IMR-90 (cell line): ENCODE measurements at regions not wholly inside any gene's neighbourhood (a gene's known extent, or its start where the extent isn't known, plus 50 kb on each side); places are given as distances from the start of the nearest gene placed in this dataset.

Experiments
- ATAC-seq: fragments of 200-7000 bp; cut with Tn5 transposase; 2 replicates; pipeline ENCODE4 v1.9.1; 2020; ENCODE audit warnings: low read depth, mild to moderate bottlenecking, moderate library complexity
- BruUV-seq: library from RNA; stranded (reverse); fragments of 400-500 nt; replicated peaks from 2 replicates; lab custom pipeline; 2021; lab: Mats Ljungman, UMichigan
- CTCF ChIA-PET: fragments of 300-600 bp; formaldehyde crosslinking; extraction: SDS; loops from one replicate; lab custom pipeline; 2021; ENCODE audit warnings: antibody characterized with exemption; lab: Yijun Ruan, JAX
- POLR2A ChIA-PET: fragments of 300-600 bp; sonication (Branson Sonifier 250); formaldehyde crosslinking; loops from one replicate; lab custom pipeline; 2022; ENCODE audit warnings: antibody characterized with exemption; ENCODE audit not compliant: unreplicated experiment; lab: Charles Lee
- DNase-seq: peaks from one replicate; pipeline ENCODE4 v3.0.0; 2013
- H2AFZ ChIP-seq: replicated peaks from 2 replicates; pipeline ENCODE3; 2013; ENCODE audit warnings: low read length, mild to moderate bottlenecking; ENCODE audit not compliant: poor library complexity
- H2AK5ac ChIP-seq: 2 replicates; pipeline ENCODE4 v1.6.1; 2013; ENCODE audit warnings: low read depth, low read length, inconsistent platforms
- H2AK9ac ChIP-seq: replicated peaks from 2 replicates; pipeline ENCODE3; 2013; ENCODE audit warnings: mild to moderate bottlenecking, low read depth, low read length, moderate library complexity; ENCODE audit not compliant: poor library complexity
- H2BK120ac ChIP-seq: 2 replicates; pipeline ENCODE4 v1.6.1; 2013; ENCODE audit warnings: low read depth, low read length, inconsistent platforms
- H2BK15ac ChIP-seq: 3 replicates; pipeline ENCODE4 v1.6.1; 2013; ENCODE audit warnings: low read depth, low read length, inconsistent platforms
- H2BK20ac ChIP-seq: 2 replicates; pipeline ENCODE4 v1.6.1; 2013; ENCODE audit warnings: low read depth, mild to moderate bottlenecking, inconsistent platforms, low read length, moderate library complexity
- H2BK5ac ChIP-seq: 2 replicates; pipeline ENCODE4 v1.6.1; 2013; ENCODE audit warnings: mild to moderate bottlenecking, low read depth, low read length, inconsistent platforms; ENCODE audit not compliant: poor library complexity, severe bottlenecking
- H3K14ac ChIP-seq: replicated peaks from 2 replicates; pipeline ENCODE4 v1.6.1; 2013; ENCODE audit warnings: low read depth, low read length, inconsistent platforms
- H3K18ac ChIP-seq: 2 replicates; pipeline ENCODE4 v1.6.1; 2013; ENCODE audit warnings: low read depth, low read length, control low read depth
- H3K23ac ChIP-seq: 2 replicates; pipeline ENCODE4 v1.6.1; 2013; ENCODE audit warnings: low read depth, low read length, inconsistent platforms
- H3K27ac ChIP-seq: 2 replicates; pipeline ENCODE4 v1.5.1; 2013; ENCODE audit warnings: mild to moderate bottlenecking, control low read depth, low read length; ENCODE audit not compliant: insufficient read depth
- H3K27me3 ChIP-seq: 2 replicates; pipeline ENCODE4 v1.6.1; 2013; ENCODE audit warnings: low read length; ENCODE audit not compliant: control insufficient read depth, insufficient read depth
- H3K36me3 ChIP-seq: 2 replicates; pipeline ENCODE4 v1.6.1; 2013; ENCODE audit warnings: low read length, mixed read lengths; ENCODE audit not compliant: control insufficient read depth, insufficient read depth
- H3K4ac ChIP-seq: 2 replicates; pipeline ENCODE4 v1.6.1; 2013; ENCODE audit warnings: low read depth, low read length, inconsistent platforms
- H3K4me1 ChIP-seq: 2 replicates; pipeline ENCODE4 v1.6.1; 2013; ENCODE audit warnings: low read length, mixed read lengths; ENCODE audit not compliant: control insufficient read depth, insufficient read depth
- H3K4me2 ChIP-seq: 2 replicates; pipeline ENCODE4 v1.6.1; 2013; ENCODE audit warnings: low read depth, mild to moderate bottlenecking, control low read depth, low read length, moderate library complexity
- H3K4me3 ChIP-seq: 2 replicates; pipeline ENCODE4 v1.5.1; 2013; ENCODE audit warnings: low read depth, mild to moderate bottlenecking, control low read depth, low read length, moderate library complexity; ENCODE audit not compliant: insufficient read depth
- H3K56ac ChIP-seq: 2 replicates; pipeline ENCODE4 v1.6.1; 2013; ENCODE audit warnings: low read length, inconsistent platforms; ENCODE audit not compliant: insufficient read depth; ENCODE audit errors: extremely low read depth
- H3K79me1 ChIP-seq, 2 experiments: 2 replicates each; pipeline ENCODE4 v1.6.1; 2013; ENCODE audit warnings: low read length in 2 of 2, inconsistent platforms in 1 of 2, low read depth in 1 of 2
- H3K9ac ChIP-seq: 2 replicates; pipeline ENCODE4 v1.6.1; 2013; ENCODE audit warnings: low read depth, low read length, control low read depth
- H3K9me1 ChIP-seq: 2 replicates; pipeline ENCODE4 v1.6.1; 2013; ENCODE audit warnings: low read length, inconsistent platforms; ENCODE audit not compliant: insufficient read depth
- H3K9me3 ChIP-seq: 2 replicates; pipeline ENCODE4 v1.6.1; 2013; ENCODE audit warnings: low read length; ENCODE audit not compliant: control insufficient read depth, insufficient read depth
- H4K20me1 ChIP-seq: 2 replicates; pipeline ENCODE4 v1.6.1; 2013; ENCODE audit warnings: low read length, inconsistent platforms; ENCODE audit not compliant: insufficient read depth
- H4K5ac ChIP-seq: 2 replicates; pipeline ENCODE4 v1.6.1; 2013; ENCODE audit warnings: mild to moderate bottlenecking, low read depth, low read length, control low read depth
- H4K8ac ChIP-seq, 2 experiments: 2 replicates each; pipeline ENCODE4 v1.6.1; 2013; ENCODE audit warnings: low read depth in 2 of 2, low read length in 2 of 2, control low read depth in 1 of 2, inconsistent platforms in 1 of 2
- H4K91ac ChIP-seq: 2 replicates; pipeline ENCODE4 v1.6.1; 2013; ENCODE audit warnings: low read depth, low read length, inconsistent platforms; ENCODE audit not compliant: insufficient read depth
- BHLHE40 ChIP-seq: fragments of 150-350 bp; IDR thresholded peaks from 2 replicates; pipeline ENCODE4 v1.6.1; 2016; ENCODE audit warnings: mild to moderate bottlenecking, low read depth, low read length
- CEBPB ChIP-seq: IDR thresholded peaks from 2 replicates; pipeline ENCODE4 v1.6.1; 2012; ENCODE audit warnings: low read depth, low read length, improper control_type of control experiment
- CHD1 ChIP-seq: IDR thresholded peaks from 2 replicates; pipeline ENCODE4 v1.6.1; 2012; ENCODE audit warnings: low read depth, low read length, improper control_type of control experiment
- FOS ChIP-seq: fragments of 150-350 bp; IDR thresholded peaks from 2 replicates; pipeline ENCODE4 v1.6.1; 2016; ENCODE audit warnings: low read depth, low read length
- MAFK ChIP-seq: IDR thresholded peaks from 2 replicates; pipeline ENCODE4 v1.6.1; 2012; ENCODE audit warnings: low read depth, low read length, improper control_type of control experiment
- MAZ ChIP-seq: IDR thresholded peaks from 2 replicates; pipeline ENCODE4 v1.6.1; 2012; ENCODE audit warnings: low read depth, mild to moderate bottlenecking, low read length, improper control_type of control experiment, moderate library complexity, borderline replicate concordance
- MXI1 ChIP-seq: IDR thresholded peaks from 2 replicates; pipeline ENCODE4 v1.6.1; 2012; ENCODE audit warnings: low read depth, mild to moderate bottlenecking, low read length, moderate library complexity, borderline replicate concordance
- POLR2A ChIP-seq: IDR thresholded peaks from 2 replicates; pipeline ENCODE4 v1.6.1; 2012; ENCODE audit warnings: mild to moderate bottlenecking, low read depth, low read length
- RAD21 ChIP-seq: IDR thresholded peaks from 2 replicates; pipeline ENCODE4 v1.6.1; 2012; ENCODE audit warnings: low read length, improper control_type of control experiment
- RCOR1 ChIP-seq: IDR thresholded peaks from 2 replicates; pipeline ENCODE4 v1.6.1; 2012; ENCODE audit warnings: mild to moderate bottlenecking, low read length, improper control_type of control experiment; ENCODE audit not compliant: insufficient replicate concordance
- RFX5 ChIP-seq: IDR thresholded peaks from 2 replicates; pipeline ENCODE4 v1.8.0; 2012; ENCODE audit warnings: low read depth, mild to moderate bottlenecking, low read length, moderate library complexity
- WGBS, 2 experiments: methylation state at CpG; one replicate each; pipeline versions ENCODE4 v1.1.5 to v1.1.7; 2013; ENCODE audit warnings: missing lambda C conversion rate in 2 of 2; ENCODE audit not compliant: insufficient read length in 1 of 2; ENCODE audit errors: extremely low coverage in 2 of 2; 5-methylcytosine and 5-hydroxymethylcytosine counted together
- dilution Hi-C: fragments of 300-500 bp; cut with HindIII; formaldehyde crosslinking; loops from one replicate; pipeline ENCODE4 v1.14.3; 2018; ENCODE audit warnings: low sequenced_read_pairs; ENCODE audit not compliant: unreplicated experiment
- in situ Hi-C: fragments of 300-500 bp; cut with MboI; formaldehyde crosslinking; loops from 3 replicates; pipeline ENCODE4 v1.14.3; 2019; ENCODE audit warnings: low sequenced_read_pairs, inconsistent platforms, mixed read lengths
- intact Hi-C: fragments of 100-400 bp; cut with micrococcal nuclease; formaldehyde crosslinking; loops from 2 replicates; pipeline ENCODE4 v1.10.0; 2022
- TF ChIP-seq, protein P1 (sequence below): fragments of 150-350 bp; IDR thresholded peaks from 2 replicates; pipeline ENCODE4 v1.6.1; 2017; ENCODE audit warnings: mild to moderate bottlenecking, antibody characterized with exemption, low read length, low read depth
- TF ChIP-seq, protein P2 (sequence below): conservative IDR thresholded peaks from 2 replicates; pipeline ENCODE4 v1.5.1; 2012; ENCODE audit warnings: mild to moderate bottlenecking, low read depth, low read length, improper control_type of control experiment
- TF ChIP-seq, protein P3 (sequence below): fragments of 150-350 bp; IDR thresholded peaks from 2 replicates; pipeline ENCODE4 v1.6.1; 2016; ENCODE audit warnings: low read depth, mild to moderate bottlenecking, low read length, moderate library complexity, borderline replicate concordance

DNA sequence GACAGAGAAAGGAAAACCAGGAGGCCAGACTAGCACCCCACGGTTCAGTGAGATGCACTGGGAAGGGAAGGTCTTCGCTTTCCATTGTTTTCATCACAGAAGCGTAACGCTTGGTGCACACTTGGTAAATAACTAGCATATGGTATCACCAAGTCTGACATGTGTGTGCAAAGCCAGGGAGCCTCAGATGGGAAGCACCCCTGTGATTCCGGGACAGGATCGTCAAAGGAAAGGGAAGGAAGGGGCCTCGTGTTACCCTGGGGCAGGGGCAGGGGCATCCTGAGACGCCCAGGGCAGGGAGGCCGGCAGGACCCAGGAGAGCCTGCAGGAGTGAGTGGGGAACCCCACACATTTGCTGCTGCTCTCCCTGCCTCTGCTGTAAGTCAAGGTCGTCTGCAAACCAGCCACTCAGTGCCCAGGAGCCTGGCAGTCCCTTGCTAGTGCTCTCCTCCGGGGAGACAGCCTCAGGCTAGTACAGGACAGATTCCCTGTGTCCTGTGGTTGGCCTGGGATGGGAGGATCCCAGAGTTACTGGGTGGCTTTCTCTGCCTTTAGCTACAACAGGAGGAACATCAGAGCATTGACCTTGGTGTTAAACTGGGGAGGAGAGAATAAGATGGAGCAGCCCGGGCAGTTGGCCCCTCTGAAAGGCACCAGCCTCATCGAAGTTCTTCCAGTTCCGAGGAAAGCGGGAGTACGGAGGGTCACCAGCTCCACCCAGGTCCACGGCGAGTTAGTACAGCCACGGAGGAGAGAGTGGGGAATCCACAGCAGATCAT is 192.5 kb downstream of the NDUFA10 start:
- Histone ChIP-seq H3K4me1 (no peaks in the 10 kb centered on the region), H4K91ac (no peak overlapping the region), H3K56ac (no peak overlapping the region), H3K18ac (no peak overlapping the region), H3K4ac (no peak overlapping the region), H2AK5ac (no peak overlapping the region), H3K14ac (no peak overlapping the region), H3K27me3 (no peaks in the 10 kb centered on the region), H3K23ac (no peak overlapping the region), H3K9ac (no peak overlapping the region), H3K9me1 (no peaks in the 10 kb centered on the region), H3K36me3 (no peaks in the 10 kb centered on the region), H4K20me1 (no peaks in the 10 kb centered on the region), H4K8ac (no peak overlapping the region), H2AK9ac (no peak overlapping the region), H2BK20ac (no peak overlapping the region), H2BK120ac (no peak overlapping the region), H3K27ac (no peak overlapping the region), H2BK15ac (no peak overlapping the region), H3K9me3 (peaks cover 53% of the 10 kb centered on the region), H4K5ac (no peak overlapping the region), H2AFZ (no peak overlapping the region), H3K4me2 (no peak overlapping the region), H2BK5ac (no peak overlapping the region), H3K79me1 (no peaks in the 10 kb centered on the region), H3K4me3 (no peak overlapping the region)
- dilution Hi-C loops (no loop called here), in situ Hi-C loops (no loop called here), intact Hi-C loops (no loop called here)
- ATAC-seq (no peak), DNase-seq (no peak)
- no TSS peak for BruUV-seq
- 100% methylated on average over 2 of the region's 19 CpGs; no CpG with 5 or more reads in 1 of the 2 experiments for WGBS, 2 experiments
- CTCF ChIA-PET = no interaction called here
- POLR2A ChIA-PET = no interaction called here
- TF ChIP-seq MAZ (no peak), POLR2A (no peak), CHD1 (no peak), RCOR1 (no peak), RAD21 (no peak), MXI1 (no peak), FOS (no peak), MAFK (no peak), RFX5 (no peak), BHLHE40 (no peak), CEBPB (no peak)
- TF ChIP-seq, protein P1, sequence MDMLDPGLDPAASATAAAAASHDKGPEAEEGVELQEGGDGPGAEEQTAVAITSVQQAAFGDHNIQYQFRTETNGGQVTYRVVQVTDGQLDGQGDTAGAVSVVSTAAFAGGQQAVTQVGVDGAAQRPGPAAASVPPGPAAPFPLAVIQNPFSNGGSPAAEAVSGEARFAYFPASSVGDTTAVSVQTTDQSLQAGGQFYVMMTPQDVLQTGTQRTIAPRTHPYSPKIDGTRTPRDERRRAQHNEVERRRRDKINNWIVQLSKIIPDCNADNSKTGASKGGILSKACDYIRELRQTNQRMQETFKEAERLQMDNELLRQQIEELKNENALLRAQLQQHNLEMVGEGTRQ = no peak
- TF ChIP-seq, protein P2, sequence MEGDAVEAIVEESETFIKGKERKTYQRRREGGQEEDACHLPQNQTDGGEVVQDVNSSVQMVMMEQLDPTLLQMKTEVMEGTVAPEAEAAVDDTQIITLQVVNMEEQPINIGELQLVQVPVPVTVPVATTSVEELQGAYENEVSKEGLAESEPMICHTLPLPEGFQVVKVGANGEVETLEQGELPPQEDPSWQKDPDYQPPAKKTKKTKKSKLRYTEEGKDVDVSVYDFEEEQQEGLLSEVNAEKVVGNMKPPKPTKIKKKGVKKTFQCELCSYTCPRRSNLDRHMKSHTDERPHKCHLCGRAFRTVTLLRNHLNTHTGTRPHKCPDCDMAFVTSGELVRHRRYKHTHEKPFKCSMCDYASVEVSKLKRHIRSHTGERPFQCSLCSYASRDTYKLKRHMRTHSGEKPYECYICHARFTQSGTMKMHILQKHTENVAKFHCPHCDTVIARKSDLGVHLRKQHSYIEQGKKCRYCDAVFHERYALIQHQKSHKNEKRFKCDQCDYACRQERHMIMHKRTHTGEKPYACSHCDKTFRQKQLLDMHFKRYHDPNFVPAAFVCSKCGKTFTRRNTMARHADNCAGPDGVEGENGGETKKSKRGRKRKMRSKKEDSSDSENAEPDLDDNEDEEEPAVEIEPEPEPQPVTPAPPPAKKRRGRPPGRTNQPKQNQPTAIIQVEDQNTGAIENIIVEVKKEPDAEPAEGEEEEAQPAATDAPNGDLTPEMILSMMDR = no peak
- TF ChIP-seq, protein P3, sequence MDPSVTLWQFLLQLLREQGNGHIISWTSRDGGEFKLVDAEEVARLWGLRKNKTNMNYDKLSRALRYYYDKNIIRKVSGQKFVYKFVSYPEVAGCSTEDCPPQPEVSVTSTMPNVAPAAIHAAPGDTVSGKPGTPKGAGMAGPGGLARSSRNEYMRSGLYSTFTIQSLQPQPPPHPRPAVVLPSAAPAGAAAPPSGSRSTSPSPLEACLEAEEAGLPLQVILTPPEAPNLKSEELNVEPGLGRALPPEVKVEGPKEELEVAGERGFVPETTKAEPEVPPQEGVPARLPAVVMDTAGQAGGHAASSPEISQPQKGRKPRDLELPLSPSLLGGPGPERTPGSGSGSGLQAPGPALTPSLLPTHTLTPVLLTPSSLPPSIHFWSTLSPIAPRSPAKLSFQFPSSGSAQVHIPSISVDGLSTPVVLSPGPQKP = no peak
